Astrocyte (in vitro differentiated cells and primary cell): ENCODE measurements at regions not wholly inside any gene's neighbourhood (a gene's known extent, or its start where the extent isn't known, plus 50 kb on each side); places are given as distances from the start of the nearest gene placed in this dataset.

ENCODE experiments used
- DNase-seq: peaks from one replicate; pipeline ENCODE4 v3.0.0-alpha.2; 2010; ENCODE audit warnings: low read depth
- FAIRE-seq: peaks from 2 replicates; lab custom pipeline; 2011; peaks lifted over from hg19 to GRCh38; lab: Jason Lieb, UNC
- H2AFZ ChIP-seq: 2 replicates; pipeline ENCODE4 v1.6.0; 2012; ENCODE audit warnings: low read depth, low read length, inconsistent platforms
- H3K27ac ChIP-seq: 2 replicates; pipeline ENCODE4 v1.5.1; 2011; ENCODE audit warnings: low read depth, low read length, inconsistent platforms
- H3K27me3 ChIP-seq: 2 replicates; pipeline ENCODE4 v1.6.0; 2011; ENCODE audit warnings: low read length, inconsistent platforms; ENCODE audit not compliant: insufficient read depth
- H3K36me3 ChIP-seq: 2 replicates; pipeline ENCODE4 v1.5.1; 2011; ENCODE audit warnings: low read length, inconsistent platforms; ENCODE audit not compliant: insufficient read depth
- H3K4me1 ChIP-seq: 2 replicates; pipeline ENCODE4 v1.5.1; 2011; ENCODE audit warnings: low read length, inconsistent platforms; ENCODE audit not compliant: insufficient read depth
- H3K4me2 ChIP-seq: 2 replicates; pipeline ENCODE4 v1.6.0; 2012; ENCODE audit warnings: low read length, inconsistent platforms
- H3K4me3 ChIP-seq: 2 replicates; pipeline ENCODE4 v1.5.1; 2011; ENCODE audit warnings: low read depth, mild to moderate bottlenecking, low read length, inconsistent platforms; ENCODE audit not compliant: insufficient read depth
- H3K79me2 ChIP-seq: 2 replicates; pipeline ENCODE4 v1.6.0; 2012; ENCODE audit warnings: mild to moderate bottlenecking, low read length, inconsistent platforms; ENCODE audit not compliant: insufficient read depth
- H3K9ac ChIP-seq: 2 replicates; pipeline ENCODE4 v1.6.0; 2012; ENCODE audit warnings: mild to moderate bottlenecking, low read length, inconsistent platforms
- H3K9me3 ChIP-seq: 2 replicates; pipeline ENCODE4 v1.5.1; 2012; ENCODE audit warnings: low read depth, mild to moderate bottlenecking, low read length, inconsistent platforms; ENCODE audit not compliant: insufficient read depth
- H4K20me1 ChIP-seq: 2 replicates; pipeline ENCODE4 v1.6.0; 2012; ENCODE audit warnings: low read length, inconsistent platforms; ENCODE audit not compliant: insufficient read depth
- H3K27ac Mint-ChIP-seq: one replicate; pipeline ENCODE4 v1.8.0; 2021; ENCODE audit warnings: mild to moderate bottlenecking, mixed read lengths; ENCODE audit not compliant: unreplicated experiment
- H3K27me3 Mint-ChIP-seq: one replicate; pipeline ENCODE4 v1.8.0; 2021; ENCODE audit warnings: low read depth, mixed read lengths; ENCODE audit not compliant: unreplicated experiment
- H3K36me3 Mint-ChIP-seq: one replicate; pipeline ENCODE4 v1.8.0; 2021; ENCODE audit warnings: low read depth, mixed read lengths; ENCODE audit not compliant: unreplicated experiment
- H3K4me1 Mint-ChIP-seq: one replicate; pipeline ENCODE4 v1.8.0; 2021; ENCODE audit warnings: low read depth, mixed read lengths; ENCODE audit not compliant: unreplicated experiment
- H3K4me3 Mint-ChIP-seq: one replicate; pipeline ENCODE4 v1.8.0; 2021; ENCODE audit warnings: mild to moderate bottlenecking, moderate library complexity, mixed read lengths; ENCODE audit not compliant: unreplicated experiment
- H3K9me3 Mint-ChIP-seq: one replicate; pipeline ENCODE4 v1.8.0; 2021; ENCODE audit warnings: mild to moderate bottlenecking, mixed read lengths; ENCODE audit not compliant: unreplicated experiment
- EZH2 ChIP-seq: IDR thresholded peaks from 2 replicates; pipeline ENCODE4 v1.6.1; 2012; ENCODE audit warnings: mild to moderate bottlenecking, low read length, inconsistent platforms; ENCODE audit not compliant: insufficient read depth
- TF ChIP-seq, protein P1 (sequence below): IDR thresholded peaks from 2 replicates; pipeline ENCODE4 v1.5.1; 2011; ENCODE audit warnings: low read depth, mild to moderate bottlenecking, inconsistent platforms, low read length, moderate library complexity; ENCODE audit not compliant: insufficient read depth

DNA sequence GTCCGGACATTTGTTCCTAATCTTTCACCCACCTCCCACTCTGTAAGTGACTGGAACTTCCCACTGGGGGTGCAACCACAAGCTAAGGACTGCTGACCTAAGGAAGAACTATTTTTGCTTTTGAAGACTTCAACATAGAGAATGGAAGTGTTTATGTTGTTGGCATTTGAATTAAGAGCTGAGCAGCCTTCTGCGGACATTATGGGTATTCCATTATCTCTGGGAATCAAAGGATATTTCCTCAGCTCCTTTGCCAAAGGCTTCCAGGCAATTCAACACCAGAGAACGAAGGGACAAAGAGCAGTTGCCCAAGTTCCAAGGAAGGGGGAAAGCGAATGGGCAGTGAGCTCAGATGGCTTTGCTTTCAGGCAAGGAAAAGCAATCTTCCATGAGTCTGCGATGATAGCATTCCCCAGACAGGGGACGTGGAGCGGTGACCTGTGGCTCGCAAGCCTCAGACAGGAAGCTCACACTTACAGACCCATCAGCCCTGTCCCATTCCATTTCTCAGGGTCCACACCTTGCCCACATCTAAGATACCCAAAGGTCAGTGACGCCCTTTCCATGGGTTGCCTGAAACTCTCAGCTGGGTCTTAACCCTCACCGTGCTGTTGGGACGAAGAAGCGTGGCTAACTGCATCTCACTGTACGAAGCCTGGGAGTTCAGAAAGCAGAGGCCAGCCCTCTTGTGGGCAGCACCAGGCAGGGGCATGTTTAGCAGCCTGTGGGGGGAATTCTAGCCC is 116.8 kb downstream of the COPS8 start:
- FAIRE-seq (peak; percentile 88), DNase-seq (no peak)
- Histone ChIP-seq H3K27me3 (no peaks in the 10 kb centered on the region), H3K4me2 (peak overlapping the region; percentile 54), H3K79me2 (no peaks in the 10 kb centered on the region), H3K27ac (peak overlapping the region; percentile 89), H2AFZ (no peak overlapping the region), H4K20me1 (no peaks in the 10 kb centered on the region), H3K4me3 (no peak overlapping the region), H3K36me3 (no peaks in the 10 kb centered on the region), H3K9me3 (no peaks in the 10 kb centered on the region), H3K4me1 (peaks cover 58% of the 10 kb centered on the region), H3K9ac (peak overlapping the region; percentile 49)
- Mint-ChIP-seq H3K4me3 (no peak overlapping the region), H3K27ac (peak overlapping the region; percentile 96), H3K4me1 (peaks cover 61% of the 10 kb centered on the region), H3K9me3 (peaks cover 9% of the 10 kb centered on the region), H3K36me3 (no peaks in the 10 kb centered on the region), H3K27me3 (no peaks in the 10 kb centered on the region)
- TF ChIP-seq, protein P1, sequence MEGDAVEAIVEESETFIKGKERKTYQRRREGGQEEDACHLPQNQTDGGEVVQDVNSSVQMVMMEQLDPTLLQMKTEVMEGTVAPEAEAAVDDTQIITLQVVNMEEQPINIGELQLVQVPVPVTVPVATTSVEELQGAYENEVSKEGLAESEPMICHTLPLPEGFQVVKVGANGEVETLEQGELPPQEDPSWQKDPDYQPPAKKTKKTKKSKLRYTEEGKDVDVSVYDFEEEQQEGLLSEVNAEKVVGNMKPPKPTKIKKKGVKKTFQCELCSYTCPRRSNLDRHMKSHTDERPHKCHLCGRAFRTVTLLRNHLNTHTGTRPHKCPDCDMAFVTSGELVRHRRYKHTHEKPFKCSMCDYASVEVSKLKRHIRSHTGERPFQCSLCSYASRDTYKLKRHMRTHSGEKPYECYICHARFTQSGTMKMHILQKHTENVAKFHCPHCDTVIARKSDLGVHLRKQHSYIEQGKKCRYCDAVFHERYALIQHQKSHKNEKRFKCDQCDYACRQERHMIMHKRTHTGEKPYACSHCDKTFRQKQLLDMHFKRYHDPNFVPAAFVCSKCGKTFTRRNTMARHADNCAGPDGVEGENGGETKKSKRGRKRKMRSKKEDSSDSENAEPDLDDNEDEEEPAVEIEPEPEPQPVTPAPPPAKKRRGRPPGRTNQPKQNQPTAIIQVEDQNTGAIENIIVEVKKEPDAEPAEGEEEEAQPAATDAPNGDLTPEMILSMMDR = no peak
- TF ChIP-seq EZH2 = no peak

DNA sequence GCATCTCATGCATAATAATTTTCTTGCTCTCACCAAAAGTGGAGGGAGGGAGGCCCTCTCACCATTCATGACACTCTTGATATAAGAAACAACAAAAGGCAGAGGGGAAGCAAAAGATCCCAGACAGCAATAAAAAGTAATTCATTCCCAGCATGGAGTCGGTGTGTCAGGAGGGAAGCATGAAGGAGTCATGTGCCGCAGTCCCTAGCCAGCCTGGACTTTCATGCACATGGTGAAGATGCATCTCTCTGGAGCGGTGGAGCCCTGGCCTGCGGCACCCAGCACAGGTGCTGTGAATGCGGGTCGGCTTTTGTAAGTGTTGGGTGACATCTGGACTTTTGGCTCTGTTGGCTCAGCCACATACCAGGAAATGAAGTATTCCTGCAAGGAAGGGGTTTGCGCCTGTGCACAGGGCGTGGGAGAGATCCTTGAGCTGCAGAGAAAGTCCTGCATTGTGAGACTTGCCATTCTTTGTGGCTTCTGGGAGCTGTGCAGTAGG is 119.4 kb downstream of the COPS8 start:
- Histone ChIP-seq H3K36me3 (no peaks in the 10 kb centered on the region), H3K9me3 (no peaks in the 10 kb centered on the region), H3K4me3 (no peak overlapping the region), H3K27ac (no peak overlapping the region), H3K9ac (no peak overlapping the region), H3K79me2 (no peaks in the 10 kb centered on the region), H4K20me1 (no peaks in the 10 kb centered on the region), H2AFZ (no peak overlapping the region), H3K4me2 (peak overlapping the region; percentile 4), H3K27me3 (no peaks in the 10 kb centered on the region), H3K4me1 (peaks cover 51% of the 10 kb centered on the region)
- FAIRE-seq (no peak), DNase-seq (no peak)
- Mint-ChIP-seq H3K27ac (no peak overlapping the region), H3K4me1 (peaks cover 54% of the 10 kb centered on the region), H3K4me3 (no peak overlapping the region), H3K36me3 (no peaks in the 10 kb centered on the region), H3K27me3 (no peaks in the 10 kb centered on the region), H3K9me3 (peaks cover 9% of the 10 kb centered on the region)
- TF ChIP-seq EZH2 = no peak
- TF ChIP-seq, protein P1 = no peak

DNA sequence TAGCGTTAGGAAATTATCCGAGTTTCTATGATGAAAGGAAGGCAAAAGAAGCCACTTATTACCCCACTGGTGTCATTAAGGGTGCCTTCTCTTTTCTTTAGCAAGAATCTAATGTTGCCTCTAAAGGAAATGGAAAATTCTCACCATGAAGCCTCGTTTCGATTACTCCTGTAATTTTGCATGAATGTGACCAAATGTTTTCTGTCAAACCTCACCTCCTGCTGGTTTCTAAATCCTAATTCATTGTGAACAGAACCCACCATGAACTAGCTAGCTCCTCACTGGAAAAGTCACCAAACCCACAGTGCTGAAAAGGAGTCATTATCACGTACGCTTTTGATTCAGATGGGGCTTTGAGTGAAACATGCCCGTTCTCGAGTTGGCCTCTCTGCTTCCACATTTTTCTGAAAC is 119.9 kb downstream of the COPS8 start:
- no peaks in the 10 kb centered on the region for H3K27me3 ChIP-seq
- peaks cover 13% of the 10 kb centered on the region for H3K9me3 Mint-ChIP-seq
- no peak overlapping the region for H3K9ac ChIP-seq
- DNase-seq (no peak), FAIRE-seq (no peak)
- TF ChIP-seq, protein P1 = no peak
- no peak for TF ChIP-seq EZH2
- H3K27ac Mint-ChIP-seq = no peak overlapping the region
- no peak overlapping the region for H3K4me3 Mint-ChIP-seq
- H3K4me1 Mint-ChIP-seq = peaks cover 54% of the 10 kb centered on the region
- H3K4me1 ChIP-seq = peaks cover 51% of the 10 kb centered on the region
- no peak overlapping the region for H3K4me3 ChIP-seq
- no peak overlapping the region for H2AFZ ChIP-seq
- H3K27me3 Mint-ChIP-seq = no peaks in the 10 kb centered on the region
- no peaks in the 10 kb centered on the region for H3K36me3 Mint-ChIP-seq
- H3K4me2 ChIP-seq = peak overlapping the region; percentile 4
- H4K20me1 ChIP-seq = no peaks in the 10 kb centered on the region
- H3K27ac ChIP-seq = peak overlapping the region; percentile 8
- H3K9me3 ChIP-seq = no peaks in the 10 kb centered on the region
- H3K79me2 ChIP-seq = no peaks in the 10 kb centered on the region
- H3K36me3 ChIP-seq = no peaks in the 10 kb centered on the region
